CD14-positive monocyte (primary cell): ENCODE measurements at regions not wholly inside any gene's neighbourhood (a gene's known extent, or its start where the extent isn't known, plus 50 kb on each side); places are given as distances from the start of the nearest gene placed in this dataset.

Experiments
- DNase-seq, 3 donors: peaks; one replicate each; pipeline ENCODE4 v3.0.0-alpha.2; 2011 to 2022
- H2AFZ ChIP-seq: 2 replicates; pipeline ENCODE4 v1.6.0; 2012; ENCODE audit warnings: mild to moderate bottlenecking, low read depth, low read length, inconsistent platforms; ENCODE audit not compliant: insufficient read depth, poor library complexity, severe bottlenecking
- H3K27ac ChIP-seq, 2 donors: 1 replicate in 1 of 2; 2 replicates in 1 of 2; pipeline ENCODE4 v1.5.1; 2012 to 2013; ENCODE audit warnings: low read length in 2 of 2, control low read depth in 1 of 2, inconsistent platforms in 1 of 2, low read depth in 1 of 2, mild to moderate bottlenecking in 1 of 2
- H3K27me3 ChIP-seq, 2 donors: one replicate each; pipeline versions ENCODE4 v1.6.0 to v1.6.1; 2011 to 2013; ENCODE audit warnings: low read length in 2 of 2; ENCODE audit not compliant: control insufficient read depth in 2 of 2, insufficient read depth in 2 of 2
- H3K36me3 ChIP-seq, 2 donors: replicated peaks in 1 of 2; 1 replicate in 1 of 2; 2 replicates in 1 of 2; pipeline versions ENCODE4 v1.5.1 to v1.6.1; 2012 to 2013; ENCODE audit warnings: low read length in 2 of 2, control low read depth in 1 of 2, inconsistent platforms in 1 of 2, mild to moderate bottlenecking in 1 of 2; ENCODE audit not compliant: insufficient read depth in 2 of 2, control insufficient read depth in 1 of 2
- H3K4me1 ChIP-seq, 2 donors: 1 replicate in 1 of 2; 2 replicates in 1 of 2; pipeline versions ENCODE4 v1.5.1 to v1.6.1; 2012 to 2013; ENCODE audit warnings: low read length in 2 of 2, control low read depth in 1 of 2, inconsistent platforms in 1 of 2, mild to moderate bottlenecking in 1 of 2, moderate library complexity in 1 of 2; ENCODE audit not compliant: insufficient read depth in 2 of 2, control insufficient read depth in 1 of 2
- H3K4me2 ChIP-seq: replicated peaks from 2 replicates; pipeline ENCODE3; 2012; ENCODE audit warnings: low read length, moderate library complexity, mild to moderate bottlenecking; ENCODE audit not compliant: poor library complexity, severe bottlenecking; ENCODE audit errors: extremely low read depth
- H3K4me3 ChIP-seq, 3 experiments: fragments of 200-600 bp in 1 of 3; sonication (generic) in 1 of 3; replicated peaks in 1 of 3; 1 replicate in 2 of 3; 2 replicates in 1 of 3; pipeline ENCODE4 v1.5.1; 2011 to 2013; ENCODE audit warnings: low read length in 3 of 3, mild to moderate bottlenecking in 3 of 3, control low read depth in 2 of 3, low read depth in 2 of 3, inconsistent platforms in 1 of 3, moderate library complexity in 1 of 3
- H3K79me2 ChIP-seq: 2 replicates; pipeline ENCODE4 v1.6.0; 2012; ENCODE audit warnings: mild to moderate bottlenecking, control low read depth, inconsistent platforms, low read length, moderate library complexity; ENCODE audit not compliant: insufficient read depth
- H3K9ac ChIP-seq: 2 replicates; pipeline ENCODE4 v1.6.0; 2017; ENCODE audit warnings: low read length, mild to moderate bottlenecking; ENCODE audit not compliant: insufficient read depth, poor library complexity, severe bottlenecking
- H3K9me3 ChIP-seq, 2 donors: replicated peaks in 1 of 2; 1 replicate in 1 of 2; 2 replicates in 1 of 2; pipeline versions ENCODE4 v1.5.1 to v1.6.1; 2012 to 2013; ENCODE audit warnings: low read length in 2 of 2, control low read depth in 1 of 2; ENCODE audit not compliant: control insufficient read depth in 1 of 2, insufficient read depth in 1 of 2
- H4K20me1 ChIP-seq: 2 replicates; pipeline ENCODE4 v1.6.0; 2012; ENCODE audit warnings: mild to moderate bottlenecking, low read length, control low read depth, moderate library complexity; ENCODE audit not compliant: insufficient read depth
- H3K27ac Mint-ChIP-seq, 7 donors: one replicate each; pipeline ENCODE4 v1.8.0; 2020; ENCODE audit warnings: mild to moderate bottlenecking in 7 of 7, mixed read lengths in 7 of 7, moderate library complexity in 6 of 7, inconsistent platforms in 2 of 7
- H3K27me3 Mint-ChIP-seq, 3 donors: one replicate each; pipeline ENCODE4 v1.8.0; 2021 to 2022; ENCODE audit warnings: low read depth in 3 of 3, mild to moderate bottlenecking in 3 of 3, mixed read lengths in 3 of 3, moderate library complexity in 3 of 3, inconsistent platforms in 1 of 3
- H3K36me3 Mint-ChIP-seq, 2 donors: one replicate each; pipeline ENCODE4 v1.8.0; 2020; ENCODE audit warnings: mixed read lengths in 2 of 2, inconsistent platforms in 1 of 2, mild to moderate bottlenecking in 1 of 2
- H3K4me1 Mint-ChIP-seq: one replicate; pipeline ENCODE4 v1.8.0; 2020; ENCODE audit warnings: mild to moderate bottlenecking, mixed read lengths
- H3K4me3 Mint-ChIP-seq, 2 donors: one replicate each; pipeline ENCODE4 v1.8.0; 2020; ENCODE audit warnings: mild to moderate bottlenecking in 2 of 2, mixed read lengths in 2 of 2, moderate library complexity in 1 of 2
- H3K9me3 Mint-ChIP-seq, 7 donors: one replicate each; pipeline ENCODE4 v1.8.0; 2020 to 2022; ENCODE audit warnings: mixed read lengths in 7 of 7, mild to moderate bottlenecking in 6 of 7, moderate library complexity in 6 of 7, inconsistent platforms in 2 of 7
- CTCF ChIP-seq: fragments of 200-600 bp; IDR thresholded peaks from one replicate; pipeline ENCODE4 v1.8.0; 2022; ENCODE audit warnings: antibody characterized with exemption, mild to moderate bottlenecking
- WGBS: methylation state at CpG from one replicate; pipeline ENCODE4 v1.1.5; 2013; ENCODE audit warnings: missing lambda C conversion rate; ENCODE audit not compliant: insufficient coverage; 5-methylcytosine and 5-hydroxymethylcytosine counted together
- intact Hi-C, 2 donors: fragments of 100-400 bp; cut with micrococcal nuclease; formaldehyde crosslinking; loops; one replicate each; pipeline versions ENCODE4 v1.15.0 to v1.15.1; 2023

DNA sequence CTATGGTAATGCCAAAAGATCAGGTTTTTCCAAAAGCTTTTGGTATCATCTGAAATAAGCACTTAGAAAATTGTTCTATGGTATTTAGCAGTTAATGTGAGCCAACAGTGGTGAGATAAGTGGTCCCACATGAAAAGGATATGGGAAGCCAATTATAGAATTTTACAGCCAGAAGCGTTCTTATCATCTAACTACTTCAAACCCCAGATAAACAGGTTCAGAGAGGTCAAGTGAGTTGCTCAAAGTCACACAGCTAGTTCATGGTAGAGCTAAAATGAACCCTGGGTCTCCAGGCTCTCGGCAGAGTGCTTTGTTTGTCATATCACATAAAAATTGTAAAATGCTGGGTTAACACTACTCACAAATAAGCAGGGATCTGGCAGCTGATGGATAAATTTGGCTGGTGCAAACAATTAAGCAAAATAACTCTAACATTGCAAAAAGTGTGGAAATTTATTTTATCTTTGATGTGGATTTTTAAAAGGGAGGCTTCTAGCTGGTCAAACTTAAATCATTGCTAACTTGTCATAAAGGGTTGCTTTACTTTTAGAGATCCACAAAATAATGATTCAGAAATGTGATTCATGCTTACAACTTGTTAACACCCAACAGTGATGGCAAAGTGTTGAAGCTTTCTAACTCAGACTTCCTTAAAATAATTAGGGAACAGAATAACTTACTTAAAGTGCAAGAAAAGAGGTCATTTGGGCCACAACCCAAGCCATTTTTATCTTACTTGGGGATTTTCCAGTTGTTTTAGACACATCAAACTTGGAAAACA is 202.8 kb upstream of the TBC1D5 start:
- peak overlapping the region in 5 of 7 donors; percentile 31 to 81 (median 73) for H3K27ac Mint-ChIP-seq
- no peak overlapping the region for H3K4me2 ChIP-seq
- intact Hi-C loops, result no loop called here
- no peaks in the 10 kb centered on the region for H3K27me3 ChIP-seq
- no peaks in the 10 kb centered on the region for H3K36me3 Mint-ChIP-seq
- peak; percentile 4 to 32 (median 8) for DNase-seq
- peaks cover 0 to 6% (median 2%) of the 10 kb centered on the region in 7 donors for H3K9me3 Mint-ChIP-seq
- no peak overlapping the region for H3K4me3 ChIP-seq
- peaks cover 25% of the 10 kb centered on the region for H3K4me1 Mint-ChIP-seq
- H3K27me3 Mint-ChIP-seq, result peaks cover 0 to 1% (median 0%) of the 10 kb centered on the region in 3 donors
- no peaks in the 10 kb centered on the region for H4K20me1 ChIP-seq
- TF ChIP-seq CTCF, result no peak
- peaks cover 3 to 10% of the 10 kb centered on the region in 2 donors for H3K4me1 ChIP-seq
- H3K79me2 ChIP-seq, result no peaks in the 10 kb centered on the region
- WGBS, result no CpG with 5 or more reads among the region's 2 CpGs
- no peaks in the 10 kb centered on the region for H3K36me3 ChIP-seq
- peak overlapping the region in 1 of 2 donors; percentile 40 for H3K27ac ChIP-seq
- no peak overlapping the region for H3K9ac ChIP-seq
- H3K4me3 Mint-ChIP-seq, result no peak overlapping the region
- peaks cover 0 to 2% of the 10 kb centered on the region in 2 donors for H3K9me3 ChIP-seq
- H2AFZ ChIP-seq, result no peak overlapping the region

- Mint-ChIP-seq H3K27me3 (peaks cover 0 to 1% (median 0%) of the 10 kb centered on the region in 3 donors), H3K36me3 (no peaks in the 10 kb centered on the region)
Measured at GRCh38 chr3:17942856-17943255, 200.4 kb upstream of the TBC1D5 start.

More at GRCh38 chr3:17942856-17943255, 200.4 kb upstream of the TBC1D5 start:
- intact Hi-C loops, result no loop called here
- Mint-ChIP-seq H3K27ac (no peak overlapping the region), H3K4me3 (no peak overlapping the region), H3K4me1 (peaks cover 25% of the 10 kb centered on the region), H3K9me3 (no peaks in the 10 kb centered on the region)
- WGBS, result 93% methylated on average over 2 of the region's 2 CpGs
- no peak for DNase-seq
- no peaks in the 10 kb centered on the region for H3K9me3 ChIP-seq
- TF ChIP-seq CTCF, result no peak
- no peak overlapping the region for H3K4me3 ChIP-seq
- peaks cover 6 to 11% of the 10 kb centered on the region in 2 donors for H3K4me1 ChIP-seq
- no peak overlapping the region for H3K9ac ChIP-seq
- H4K20me1 ChIP-seq, result no peaks in the 10 kb centered on the region
- H3K27ac ChIP-seq, result no peak overlapping the region
- no peak overlapping the region for H2AFZ ChIP-seq
- no peaks in the 10 kb centered on the region for H3K36me3 ChIP-seq
- H3K27me3 ChIP-seq, result no peaks in the 10 kb centered on the region
- no peaks in the 10 kb centered on the region for H3K79me2 ChIP-seq
- H3K4me2 ChIP-seq, result no peak overlapping the region
